Testis (tissue), 2 donors: ENCODE measurements at regions not wholly inside any gene's neighbourhood (a gene's known extent, or its start where the extent isn't known, plus 50 kb on each side); places are given as distances from the start of the nearest gene placed in this dataset.

Source experiments
- CTCF ChIP-seq, 3 experiments: fragments of 450-650 bp in 2 of 3; fragments of 200-600 bp in 1 of 3; sonication (generic) in 1 of 3; IDR thresholded peaks; one replicate each; pipeline ENCODE4 v1.5.1; 2016 to 2019; ENCODE audit warnings: antibody characterized with exemption in 3 of 3, mild to moderate bottlenecking in 2 of 3, moderate library complexity in 1 of 3
- POLR2A ChIP-seq: fragments of 450-650 bp; IDR thresholded peaks from one replicate; pipeline ENCODE4 v1.6.1; 2017; ENCODE audit warnings: antibody characterized with exemption, mild to moderate bottlenecking, moderate library complexity

GRCh38 chr6:6395581-6396197 lies 75.2 kb upstream of the F13A1 start:
- TF ChIP-seq CTCF (IDR thresholded peaks at IDR 0.05): no peak
- no peak for TF ChIP-seq POLR2A
